HG03521 (cell line): ENCODE measurements at regions not wholly inside any gene's neighbourhood (a gene's known extent, or its start where the extent isn't known, plus 50 kb on each side); places are given as distances from the start of the nearest gene placed in this dataset.
"Not testable (repeated sequence)": the region's sequence is repeated elsewhere in the genome, so short reads cannot be mapped to it uniquely, and the experiment has no call there.

Experiments used
- ATAC-seq: cut with Tn5 transposase; IDR thresholded peaks from one replicate; pipeline ENCODE4 v1.9.1; 2021; ENCODE audit warnings: mild to moderate bottlenecking, moderate library complexity; ENCODE audit not compliant: unreplicated experiment

DNA sequence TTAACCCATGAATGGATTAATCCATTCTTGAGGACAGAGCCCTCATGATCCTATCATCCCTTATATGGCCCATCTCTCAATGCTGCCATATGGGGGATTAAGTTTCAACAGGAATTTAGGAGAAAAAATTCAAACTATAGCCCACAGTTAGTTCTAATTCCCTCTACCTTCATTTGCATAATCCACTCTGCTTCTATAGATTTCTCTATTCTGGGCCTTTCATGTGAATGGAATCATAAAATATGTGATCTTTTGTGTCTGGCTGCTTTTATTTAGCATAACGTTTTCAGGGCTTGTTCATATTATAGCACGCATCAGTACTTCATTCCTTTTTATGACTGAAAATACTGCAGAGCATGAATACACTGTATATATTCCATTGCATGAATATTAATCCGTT is 55.4 kb downstream of the CTSL start:
- ATAC-seq: no peak

DNA sequence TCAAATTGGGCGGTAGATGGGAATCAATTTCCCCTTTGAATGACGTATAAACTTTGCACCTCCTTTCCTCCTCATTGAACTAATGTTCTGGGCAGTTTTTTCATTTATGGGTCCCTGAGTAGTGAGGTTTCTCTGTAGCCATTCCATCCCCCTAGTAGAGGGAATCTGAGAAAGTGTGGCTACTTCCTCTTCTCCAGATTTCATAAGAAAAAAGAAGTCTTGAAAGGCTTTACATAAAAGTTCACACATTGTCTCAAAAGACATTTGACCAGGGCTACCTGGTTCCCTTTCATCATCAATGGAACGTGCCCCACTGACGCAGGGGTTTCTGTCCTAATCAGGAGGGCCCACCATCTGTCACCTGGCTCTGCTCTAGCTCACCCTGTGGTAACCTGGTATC is 57.3 kb downstream of the CTSL start:
- no peak for ATAC-seq

DNA sequence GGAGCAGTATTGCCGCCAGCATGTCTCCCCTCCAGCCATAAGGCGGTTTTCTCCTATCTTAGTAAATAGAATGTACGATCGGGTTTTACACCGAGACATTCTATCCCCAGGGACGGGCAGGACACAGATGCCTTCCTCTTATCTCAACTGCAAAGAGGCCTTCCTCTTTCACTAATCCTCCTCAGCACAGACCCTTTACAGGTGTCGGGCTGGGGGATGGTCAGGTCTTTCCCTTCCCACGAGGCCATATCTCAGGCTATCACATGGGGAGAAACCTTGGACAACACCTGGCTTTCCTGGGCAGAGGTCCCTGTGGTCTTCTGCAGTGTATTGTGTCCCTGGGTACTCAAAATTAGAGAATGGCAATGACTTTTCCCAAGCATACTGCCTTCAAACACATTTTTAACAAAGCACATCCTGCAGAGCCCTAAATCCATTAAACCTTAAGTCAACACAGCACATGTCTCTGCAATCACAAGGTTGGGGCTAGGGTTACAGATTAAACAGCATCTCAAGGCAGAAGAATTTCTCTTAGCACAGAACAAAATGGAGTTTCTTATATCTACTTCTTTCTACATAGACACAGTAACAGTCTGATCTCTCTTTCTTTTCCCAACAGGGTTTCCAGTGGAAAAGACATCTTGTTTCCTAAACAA is 59.5 kb downstream of the CTSL start:
- ATAC-seq: not testable (repeated sequence)

DNA sequence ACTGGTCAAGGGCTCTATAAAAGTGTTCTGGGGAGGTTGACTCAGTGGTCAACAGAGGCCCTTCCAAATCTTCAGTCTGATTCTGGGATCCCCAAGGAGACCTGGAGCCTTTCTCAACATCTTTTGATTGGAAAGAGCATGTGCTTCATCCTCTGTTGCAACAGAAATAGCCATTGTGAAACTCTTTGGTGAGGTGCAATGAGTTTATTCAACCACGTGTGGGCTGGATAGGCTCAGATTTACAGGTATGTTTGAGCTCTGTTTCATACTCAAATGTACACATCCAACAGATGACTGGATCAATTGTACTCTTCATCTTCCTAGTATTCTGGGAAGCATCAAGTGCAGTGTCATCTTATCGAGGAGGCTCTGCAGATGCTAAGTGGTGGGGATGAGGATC is 60.5 kb downstream of the CTSL start:
- ATAC-seq: no peak

DNA sequence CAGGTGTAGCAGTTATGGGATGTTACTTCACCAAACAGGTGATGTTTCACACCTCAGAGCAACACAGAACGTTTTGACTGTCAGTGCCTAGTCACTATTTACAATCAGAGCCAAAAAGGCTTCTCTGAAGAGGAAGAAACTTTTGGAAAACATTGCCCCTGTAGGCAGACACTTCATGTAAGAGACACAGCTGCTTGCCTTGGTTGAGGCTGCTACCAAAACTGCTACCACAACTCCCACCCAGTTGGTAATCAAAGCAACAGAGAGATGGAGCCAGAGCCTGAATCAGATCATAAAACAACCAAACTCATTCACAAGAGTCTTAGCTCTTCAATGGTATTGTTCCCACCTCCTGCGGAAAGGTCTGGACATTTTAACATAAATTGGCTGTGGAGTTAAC is 61.0 kb downstream of the CTSL start:
- no peak for ATAC-seq

DNA sequence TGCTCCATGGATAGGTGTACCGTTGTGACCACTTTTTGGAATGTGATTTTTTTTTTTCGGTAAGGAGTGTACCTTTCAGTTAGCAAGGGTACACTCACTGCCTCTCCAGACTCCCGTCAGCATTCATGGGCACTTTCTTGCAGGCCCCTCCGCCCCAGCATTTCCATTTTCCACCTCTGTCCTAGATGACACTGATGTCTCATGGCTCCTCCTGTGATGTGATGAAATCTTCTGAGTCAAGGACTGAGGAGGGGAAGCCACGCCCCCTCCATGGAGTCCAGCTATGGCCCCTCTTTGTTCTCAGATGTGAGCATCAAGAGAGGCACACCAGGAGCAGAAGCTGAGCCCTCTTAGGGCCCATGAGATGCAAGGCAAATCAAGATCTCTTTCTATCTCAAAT is 61.8 kb downstream of the CTSL start:
- ATAC-seq: no peak

DNA sequence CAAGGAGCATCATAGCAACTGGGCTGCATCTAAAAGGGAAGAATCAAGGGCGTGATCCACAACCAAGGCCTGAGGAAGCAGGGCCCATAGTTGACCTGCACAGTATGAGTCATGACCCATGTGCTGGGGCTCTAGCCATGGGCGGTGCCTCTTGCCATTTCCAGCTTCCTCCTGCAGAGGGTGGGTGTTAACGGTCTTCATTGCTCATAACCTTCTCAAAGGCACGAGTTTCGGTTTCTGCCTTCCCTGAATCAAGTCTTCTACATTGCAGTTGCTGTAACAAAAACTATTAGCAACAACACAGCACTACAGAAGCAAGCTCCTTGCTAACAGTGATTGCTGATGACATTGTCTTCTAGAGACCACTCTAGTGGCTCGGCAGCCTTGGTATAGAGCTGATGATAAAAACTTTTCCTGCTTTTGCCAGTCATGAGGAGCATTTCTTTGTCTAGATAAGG is 66.9 kb downstream of the CTSL start:
- peak; percentile 99 for ATAC-seq

DNA sequence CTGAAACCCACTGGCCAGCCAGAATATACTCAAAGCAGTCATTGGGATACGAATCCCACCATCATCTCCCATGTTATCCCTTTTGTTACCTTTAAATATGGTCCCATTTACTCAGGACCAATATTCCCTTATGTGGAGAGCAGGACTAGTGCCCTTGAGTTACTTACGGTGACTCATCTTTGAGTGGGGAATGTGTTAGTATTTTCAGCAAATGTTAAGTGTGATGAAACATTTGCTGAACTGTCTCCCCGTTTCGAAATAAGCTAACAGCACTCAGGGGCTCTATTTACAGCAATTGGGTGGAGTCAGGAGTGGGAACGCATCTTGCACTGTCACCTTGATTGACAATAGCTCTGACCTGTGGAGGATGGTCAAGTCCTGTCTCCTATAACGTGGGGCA is 67.4 kb downstream of the CTSL start:
- ATAC-seq: no peak

DNA sequence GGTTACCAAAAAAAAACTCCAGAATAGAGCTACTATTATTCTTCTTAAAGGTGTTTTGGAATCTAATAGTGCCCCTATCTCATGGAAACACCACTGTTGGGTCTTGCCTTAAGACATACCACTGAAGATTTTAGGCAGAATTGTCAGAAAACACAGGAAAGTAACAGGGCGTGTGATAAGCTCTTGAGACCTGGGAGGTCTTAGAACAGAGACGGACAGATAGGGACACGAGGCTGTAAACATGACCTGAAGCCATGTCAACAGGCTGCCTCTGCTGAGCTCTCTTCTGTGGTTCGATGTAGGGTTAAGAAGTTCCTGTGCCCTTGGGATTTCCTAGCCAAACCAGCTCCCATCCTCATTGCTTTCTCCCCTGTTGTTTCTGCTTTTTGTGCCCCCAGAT is 69.3 kb downstream of the CTSL start:
- no peak for ATAC-seq

DNA sequence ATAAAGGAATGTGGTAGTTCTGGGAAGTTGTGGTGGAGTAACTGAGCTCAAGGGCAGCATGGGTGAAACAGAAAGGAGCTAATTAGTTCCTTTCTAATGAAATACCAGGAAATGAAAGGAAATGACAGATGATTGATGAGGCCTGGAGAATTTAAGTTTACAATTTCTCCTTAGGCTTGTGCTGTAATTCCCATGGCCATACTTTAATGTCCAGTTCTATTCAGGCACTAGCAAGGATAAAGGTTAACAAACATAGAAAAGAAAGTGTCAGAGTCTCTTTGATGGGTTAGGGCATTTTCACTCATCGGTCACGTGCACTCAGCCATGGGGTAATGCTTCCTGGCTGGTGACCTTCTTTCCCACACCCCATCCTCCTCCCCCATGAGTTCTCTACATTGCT is 70.3 kb downstream of the CTSL start:
- ATAC-seq: no peak

DNA sequence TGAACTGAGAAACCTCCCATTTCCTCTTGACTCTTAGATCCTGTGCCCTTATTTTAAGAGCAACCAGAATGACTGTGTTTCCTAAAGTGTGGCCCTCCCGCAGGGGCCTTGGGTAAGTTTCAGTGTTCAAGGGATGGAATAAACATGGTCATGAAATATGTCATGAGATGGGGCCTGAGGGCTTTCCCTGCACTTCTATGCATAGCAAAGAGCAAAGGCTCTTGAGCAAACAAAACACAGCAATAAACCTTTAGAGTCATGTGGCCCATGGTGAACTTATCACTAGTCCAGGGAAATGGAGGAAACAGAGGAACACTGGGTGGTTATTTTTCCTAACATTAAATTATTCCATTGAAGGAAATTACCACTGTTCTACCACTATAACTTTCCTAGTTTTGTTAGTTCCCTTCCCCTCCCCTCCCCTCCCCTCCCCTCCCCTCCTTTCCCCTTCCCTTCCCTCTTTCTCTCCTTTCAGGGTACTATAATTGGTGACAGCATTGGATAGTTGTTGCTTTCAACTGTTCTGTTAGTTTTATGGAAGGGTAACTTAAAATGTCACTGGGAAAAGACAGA is 72.4 kb downstream of the CTSL start:
- no peak for ATAC-seq

DNA sequence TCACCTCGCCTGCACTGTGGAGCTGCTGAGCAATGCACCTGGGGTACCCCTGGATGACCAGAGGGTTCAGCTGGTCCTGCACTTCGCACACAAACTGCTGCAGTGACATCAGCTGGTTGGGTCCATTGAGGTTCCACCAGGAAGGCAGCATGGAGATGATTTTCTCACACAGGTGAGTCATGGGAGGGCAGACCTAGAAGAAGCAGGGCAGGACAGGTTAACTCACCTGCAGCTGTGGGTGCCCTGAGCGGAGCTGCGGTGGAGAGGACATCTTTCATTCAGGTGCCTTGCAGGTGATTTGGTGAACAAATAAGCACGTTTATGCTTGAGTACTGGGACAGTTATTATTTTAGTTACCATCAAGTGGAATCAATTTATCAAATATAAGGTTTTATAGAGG is 73.6 kb downstream of the CTSL start:
- ATAC-seq: no peak

DNA sequence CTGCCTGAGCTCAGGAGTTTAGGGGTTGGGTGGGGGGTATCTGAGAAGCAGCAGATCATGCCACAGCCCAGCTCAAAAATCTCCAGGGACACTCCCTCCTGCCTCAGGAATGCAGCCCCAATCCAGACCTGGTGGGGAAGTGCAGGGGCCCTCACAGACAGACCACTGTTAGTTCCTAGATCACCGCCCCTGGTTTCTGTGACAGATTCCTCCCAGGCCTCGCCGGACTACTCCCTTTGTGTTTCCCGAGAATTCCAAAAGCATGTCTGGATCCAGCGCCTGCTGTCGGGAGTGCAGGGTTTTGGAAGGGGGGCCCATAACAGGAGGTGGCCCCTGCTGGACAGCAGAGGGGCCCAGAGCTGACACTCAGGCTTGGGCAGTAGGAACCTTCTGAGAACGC is 74.5 kb downstream of the CTSL start:
- no peak for ATAC-seq

DNA sequence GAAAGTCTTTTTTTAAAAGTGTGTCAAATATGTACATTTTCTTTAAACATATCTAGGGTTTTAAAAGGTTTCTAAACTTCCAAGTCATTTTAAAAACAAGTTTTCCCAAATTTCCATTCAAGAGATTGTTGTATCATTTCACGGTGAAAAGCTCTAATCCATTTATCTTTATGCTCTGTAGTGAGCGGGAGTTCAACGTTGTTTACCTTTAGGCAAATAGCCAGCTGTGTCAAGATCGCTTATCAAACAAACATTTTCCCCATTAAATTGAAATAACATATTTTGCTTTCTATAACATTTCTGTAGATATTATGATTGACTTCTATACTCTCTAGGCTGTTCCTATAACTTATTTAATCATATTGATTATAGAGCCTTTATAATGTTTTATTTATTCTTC is 75.1 kb downstream of the CTSL start:
- ATAC-seq: no peak

DNA sequence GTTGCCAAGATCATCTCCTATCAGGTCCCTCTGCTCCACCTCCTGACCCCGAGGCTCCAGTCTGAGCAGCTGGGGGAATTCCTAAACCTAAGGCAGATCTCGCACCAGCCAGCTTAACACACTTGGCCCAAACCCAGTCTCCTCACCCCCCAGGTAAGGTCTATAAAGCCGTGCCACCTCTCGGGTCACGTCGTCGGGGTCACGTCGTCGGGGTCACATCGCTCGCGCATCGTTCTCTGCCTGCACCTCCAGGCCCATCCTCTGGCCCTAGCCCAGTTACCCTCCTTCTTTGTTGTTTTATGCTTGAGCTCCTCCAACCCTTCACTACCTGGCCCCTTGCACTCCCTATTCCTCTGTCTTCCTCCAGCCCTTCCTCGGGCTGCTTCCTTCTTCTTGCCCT is 77.2 kb downstream of the CTSL start:
- no peak for ATAC-seq

DNA sequence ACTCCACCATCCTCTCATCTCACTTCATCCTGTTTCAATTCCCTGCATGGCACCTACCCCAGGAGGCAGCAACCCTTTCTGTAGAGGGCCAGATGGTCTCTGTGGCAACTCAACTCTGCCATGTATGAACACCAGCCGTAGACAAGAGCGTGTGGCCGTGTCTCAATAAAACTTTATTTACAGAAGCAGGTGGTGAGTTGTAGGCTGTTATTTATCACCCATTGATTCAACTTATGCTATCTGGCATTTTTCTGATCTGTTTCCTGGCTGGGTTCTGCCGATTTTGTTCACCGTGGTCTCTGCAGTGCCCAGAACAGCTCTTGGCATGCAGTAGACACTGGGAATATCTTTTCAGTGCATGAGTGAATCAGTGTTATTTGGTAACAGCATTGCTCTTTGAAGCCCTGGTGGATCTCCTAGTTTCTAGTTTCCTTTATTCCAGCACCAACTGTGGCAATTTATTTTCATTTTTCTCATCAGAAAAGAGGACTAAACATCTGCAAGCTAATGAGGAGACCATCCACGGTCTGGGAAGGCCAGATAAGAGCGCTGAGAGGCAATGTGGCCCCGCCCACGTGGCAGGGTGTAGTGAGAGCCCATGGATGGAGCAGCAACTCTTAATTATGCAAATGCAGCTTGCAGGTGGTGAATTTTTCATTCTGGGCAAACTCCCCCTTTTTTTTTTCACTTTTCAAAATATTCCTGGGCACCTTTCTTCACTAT is 77.9 kb downstream of the CTSL start:
- ATAC-seq: no peak

DNA sequence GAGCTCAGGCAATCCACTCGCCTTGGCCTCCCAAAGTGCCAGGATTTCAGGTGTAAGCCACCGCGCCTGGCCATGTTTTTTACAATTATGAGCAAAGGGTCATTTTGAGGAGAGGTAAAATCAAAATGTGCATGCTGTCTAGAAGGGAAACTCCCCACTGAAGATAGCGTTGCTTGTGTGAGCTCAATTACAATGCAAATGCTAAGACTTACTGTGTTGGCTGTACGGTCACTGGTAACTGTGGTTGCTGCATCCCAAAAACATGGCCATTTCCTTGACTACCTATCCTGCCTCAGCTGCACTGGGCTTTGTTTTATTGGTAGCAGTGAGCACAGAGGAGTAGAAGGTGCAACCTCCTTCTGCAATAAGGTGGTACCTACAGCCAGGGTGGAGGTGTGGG is 77.4 kb upstream of the SPATA31E1 start:
- no peak for ATAC-seq

DNA sequence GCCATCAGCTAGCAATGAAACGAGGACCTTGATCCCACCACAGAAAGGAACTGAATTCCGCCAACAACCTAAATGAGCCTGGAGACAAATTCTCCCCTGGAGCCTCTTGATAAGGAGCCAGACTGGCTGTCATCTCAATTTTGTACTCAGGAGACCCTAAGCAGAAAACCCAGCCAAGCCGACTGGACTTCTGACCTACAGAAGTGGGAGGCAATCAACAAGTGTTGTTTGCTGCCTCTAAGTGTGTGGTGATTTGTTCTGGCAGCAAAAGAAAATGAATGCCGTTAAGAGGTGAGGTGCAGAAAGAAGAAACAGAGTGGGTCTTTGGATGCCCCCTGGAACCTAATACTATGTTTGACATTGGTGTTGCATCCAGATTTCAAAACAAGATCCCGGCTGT is 72.7 kb upstream of the SPATA31E1 start:
- ATAC-seq: no peak

DNA sequence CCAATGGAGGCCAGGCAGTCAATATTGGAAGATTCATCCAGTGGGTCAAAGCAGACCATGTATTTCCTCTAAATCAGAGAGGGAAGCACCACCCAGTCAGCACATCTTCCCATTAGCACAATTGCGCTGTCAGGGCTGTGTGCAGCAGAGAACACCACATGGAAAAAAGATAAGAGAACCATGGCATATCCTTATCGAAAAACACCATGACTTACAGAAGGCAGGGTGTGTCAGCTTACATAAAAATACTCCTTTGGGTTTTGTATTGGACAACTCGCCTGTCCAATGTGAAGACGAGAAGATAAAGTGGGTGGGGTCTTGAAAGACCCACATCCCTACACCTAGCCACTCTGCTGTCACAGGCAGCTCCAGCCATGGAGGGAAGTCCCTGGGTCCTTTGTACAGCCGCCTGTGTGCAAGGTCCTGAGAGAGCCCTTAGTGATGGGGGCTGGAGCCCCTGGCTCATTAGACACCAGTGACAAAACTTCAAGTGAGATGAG is 71.9 kb upstream of the SPATA31E1 start:
- ATAC-seq: no peak

DNA sequence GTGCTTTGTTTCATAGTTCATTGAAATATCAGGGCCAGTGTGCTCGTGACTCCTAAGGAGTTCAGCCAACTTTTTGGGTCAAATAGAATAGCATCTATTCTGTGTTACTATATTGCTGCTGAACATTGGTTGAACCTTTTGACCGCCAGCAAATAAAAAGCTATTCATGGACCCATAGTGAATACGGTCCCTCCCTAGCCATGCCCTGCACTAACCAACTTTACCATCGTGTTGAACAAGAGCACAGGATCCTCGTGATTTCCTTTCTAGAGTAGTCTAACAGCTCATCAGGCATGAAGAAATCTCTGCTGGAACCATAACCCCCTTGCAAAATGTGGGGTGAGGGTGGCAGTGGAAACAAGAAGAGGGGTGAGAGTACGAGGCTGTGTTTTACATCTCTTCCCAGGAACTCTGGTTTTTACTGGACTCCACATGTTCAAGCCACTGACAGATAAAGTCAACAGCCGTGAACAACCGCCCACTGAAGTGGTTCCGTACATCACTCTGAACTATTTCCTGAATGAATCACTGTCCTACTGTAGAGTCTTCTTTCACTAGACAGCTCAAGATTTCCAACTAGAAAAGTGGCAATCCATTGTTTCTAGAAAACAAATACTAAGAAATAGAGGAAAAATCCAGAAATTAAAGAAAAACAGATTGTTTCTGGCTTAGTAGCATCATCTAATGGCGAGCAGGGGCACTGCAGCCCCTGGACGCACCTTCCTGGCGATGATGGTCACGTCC is 70.1 kb upstream of the SPATA31E1 start:
- no peak for ATAC-seq

DNA sequence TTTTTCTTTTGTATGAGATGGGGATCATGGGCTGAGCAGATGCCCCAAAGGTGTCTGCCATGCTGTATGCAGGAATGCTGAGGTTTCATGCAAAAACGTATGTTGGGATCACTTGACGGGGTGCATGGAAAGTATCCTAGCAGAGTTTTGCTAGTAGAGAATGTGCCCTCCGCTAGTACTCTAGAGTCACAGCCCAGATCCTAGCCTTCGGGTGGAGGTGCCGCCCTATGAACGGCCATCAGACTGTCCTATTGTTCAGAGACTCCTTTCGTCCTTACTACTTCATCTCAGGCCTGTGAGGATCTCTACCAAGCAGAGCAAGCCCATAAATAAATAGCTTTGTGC is 69.6 kb upstream of the SPATA31E1 start:
- ATAC-seq: no peak

DNA sequence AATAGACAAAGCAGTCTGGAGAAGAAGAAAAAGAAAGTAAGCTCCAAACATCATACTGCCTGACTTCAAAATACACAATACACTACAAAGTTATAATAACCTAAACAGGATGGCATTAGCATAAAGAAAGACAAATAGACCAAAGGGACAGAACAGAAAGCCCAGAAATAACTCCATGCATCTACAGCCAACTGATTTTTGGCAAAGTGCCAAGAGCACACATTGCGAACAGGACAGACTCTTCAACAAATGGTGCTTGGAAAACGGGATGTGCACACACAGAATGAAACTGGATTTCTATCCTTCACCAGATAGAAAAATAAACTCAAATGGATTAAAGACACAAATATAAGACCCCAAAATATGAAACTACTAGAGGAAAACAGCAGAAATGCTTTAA is 66.6 kb upstream of the SPATA31E1 start:
- no peak for ATAC-seq
